Lung (tissue), 11 donors: ENCODE measurements at regions not wholly inside any gene's neighbourhood (a gene's known extent, or its start where the extent isn't known, plus 50 kb on each side); places are given as distances from the start of the nearest gene placed in this dataset.

Experiments
- ATAC-seq: fragments of 200-7000 bp; cut with Tn5 transposase; one replicate; pipeline ENCODE4 v1.9.1; 2020; ENCODE audit warnings: moderate number of reproducible peaks; ENCODE audit not compliant: insufficient read depth, low FRiP score
- DNase-seq, 3 donors: peaks; one replicate each; pipeline ENCODE4 v3.0.0-alpha.2; 2013 to 2017
- H3K27ac ChIP-seq, 2 donors: one replicate each; pipeline ENCODE4 v1.5.1; 2013; ENCODE audit warnings: mild to moderate bottlenecking in 2 of 2, moderate library complexity in 2 of 2, control low read depth in 1 of 2, inconsistent platforms in 1 of 2, low read depth in 1 of 2, low read length in 1 of 2
- H3K27me3 ChIP-seq, 3 donors: one replicate each; pipeline ENCODE4 v1.5.1; 2013; ENCODE audit warnings: low read length in 2 of 3; ENCODE audit not compliant: control insufficient read depth in 3 of 3, insufficient read depth in 3 of 3
- H3K36me3 ChIP-seq, 4 donors: one replicate each; pipeline ENCODE4 v1.5.1; 2013; ENCODE audit warnings: low read length in 4 of 4, mild to moderate bottlenecking in 1 of 4, moderate library complexity in 1 of 4; ENCODE audit not compliant: control insufficient read depth in 4 of 4, insufficient read depth in 4 of 4
- H3K4me1 ChIP-seq, 5 donors: one replicate each; pipeline ENCODE4 v1.5.1; 2013; ENCODE audit warnings: low read length in 5 of 5, mild to moderate bottlenecking in 2 of 5, moderate library complexity in 1 of 5; ENCODE audit not compliant: control insufficient read depth in 5 of 5, insufficient read depth in 5 of 5
- H3K4me3 ChIP-seq: one replicate; pipeline ENCODE4 v1.5.1; 2013; ENCODE audit warnings: mild to moderate bottlenecking, control low read depth, moderate library complexity
- H3K9ac ChIP-seq, 2 donors: one replicate each; pipeline ENCODE4 v1.5.1; 2013; ENCODE audit warnings: low read length in 2 of 2, control low read depth in 1 of 2; ENCODE audit not compliant: insufficient read depth in 1 of 2
- H3K9me3 ChIP-seq, 4 donors: one replicate each; pipeline ENCODE4 v1.5.1; 2013; ENCODE audit warnings: low read length in 3 of 4, mild to moderate bottlenecking in 1 of 4, moderate library complexity in 1 of 4; ENCODE audit not compliant: control insufficient read depth in 4 of 4, insufficient read depth in 3 of 4
- CTCF ChIP-seq: IDR thresholded peaks from 2 replicates; pipeline ENCODE4 v1.5.1; 2012; ENCODE audit warnings: mild to moderate bottlenecking; ENCODE audit errors: control extremely low read depth, extremely low read depth
- WGBS, 2 donors: extraction: QIAGEN DNeasy Blood & Tissue Kit; methylation state at CpG; one replicate each; pipeline ENCODE4 v1.1.7; 2013; 5-methylcytosine and 5-hydroxymethylcytosine counted together
- donor health status: control.
- donor health status: control.
- donor health status: Bipolar disorder and iron deficiency.
- donor health status: healthy.
- donor health status: DM: yes; HTN: yes; CAD: no.

- no peak for TF ChIP-seq CTCF
- ATAC-seq (no peak), DNase-seq (peak in 2 of 3 donors; percentile 80 to 85)
- Histone ChIP-seq H3K27me3 (no peaks in the 10 kb centered on the region), H3K36me3 (no peaks in the 10 kb centered on the region), H3K27ac (no peak overlapping the region), H3K4me1 (peaks cover 0 to 23% (median 0%) of the 10 kb centered on the region in 5 donors), H3K9ac (no peak overlapping the region), H3K4me3 (no peak overlapping the region), H3K9me3 (no peaks in the 10 kb centered on the region)
- 43 to 69% methylated on average over 2 of the region's 2 CpGs for WGBS, 2 donors
Measured at GRCh38 chr18:33840212-33840593, 262.2 kb downstream of the ASXL3 start.

- DNase-seq (peak; percentile 68 to 88 (median 87)), ATAC-seq (no peak)
- Histone ChIP-seq H3K4me1 (peaks cover 0 to 23% (median 0%) of the 10 kb centered on the region in 5 donors), H3K36me3 (no peaks in the 10 kb centered on the region), H3K27me3 (no peaks in the 10 kb centered on the region), H3K9me3 (no peaks in the 10 kb centered on the region), H3K9ac (no peak overlapping the region), H3K4me3 (no peak overlapping the region), H3K27ac (no peak overlapping the region)
- TF ChIP-seq CTCF, result no peak
- 20% methylated on average over 6 of the region's 6 CpGs for WGBS, 2 donors
Measured at GRCh38 chr18:33839452-33840211, 261.6 kb downstream of the ASXL3 start.

GRCh38 chr18:33838054-33838453, 260.0 kb downstream of the ASXL3 start:
- no peak for TF ChIP-seq CTCF
- Histone ChIP-seq H3K4me3 (no peak overlapping the region), H3K9me3 (no peaks in the 10 kb centered on the region), H3K27ac (no peak overlapping the region), H3K27me3 (no peaks in the 10 kb centered on the region), H3K9ac (no peak overlapping the region), H3K4me1 (peaks cover 0 to 23% (median 0%) of the 10 kb centered on the region in 5 donors), H3K36me3 (no peaks in the 10 kb centered on the region)
- WGBS, 2 donors, result 88 to 89% methylated on average over 1 of the region's 1 CpG
- no peak for DNase-seq
- ATAC-seq, result no peak

GRCh38 chr18:33837191-33837590, 259.2 kb downstream of the ASXL3 start:
- Histone ChIP-seq H3K27ac (no peak overlapping the region), H3K4me3 (no peak overlapping the region), H3K9me3 (peaks cover 0 to 6% (median 0%) of the 10 kb centered on the region in 4 donors), H3K4me1 (peaks cover 0 to 23% (median 0%) of the 10 kb centered on the region in 5 donors), H3K9ac (no peak overlapping the region), H3K27me3 (no peaks in the 10 kb centered on the region), H3K36me3 (no peaks in the 10 kb centered on the region)
- ATAC-seq (no peak), DNase-seq (no peak)
- TF ChIP-seq CTCF, result no peak
